PC-9 (cell line): ENCODE measurements at regions not wholly inside any gene's neighbourhood (a gene's known extent, or its start where the extent isn't known, plus 50 kb on each side); places are given as distances from the start of the nearest gene placed in this dataset.
"Not testable (repeated sequence)": the region's sequence is repeated elsewhere in the genome, so short reads cannot be mapped to it uniquely, and the experiment has no call there.

ENCODE experiments used
- BruUV-seq: library from RNA; stranded (reverse); fragments of 400-500 nt; replicated peaks from 2 replicates; lab custom pipeline; 2021; lab: Mats Ljungman, UMichigan
- CTCF ChIA-PET: fragments of 300-600 bp; sonication (Branson Sonifier 250); formaldehyde crosslinking; loops from one replicate; lab custom pipeline; 2022; ENCODE audit warnings: antibody characterized with exemption; lab: Charles Lee
- POLR2A ChIA-PET: fragments of 300-600 bp; sonication (Branson Sonifier 250); formaldehyde crosslinking; loops from one replicate; lab custom pipeline; 2022; ENCODE audit warnings: antibody characterized with exemption; ENCODE audit not compliant: unreplicated experiment; lab: Charles Lee
- DNase-seq, 2 experiments: peaks; one replicate each; pipeline versions ENCODE4 v3.0.0 to v3.0.0-alpha.2; 2015 to 2022; ENCODE audit warnings: mixed read lengths in 1 of 2
- H2AFZ ChIP-seq: fragments of 200-600 bp; sonication (generic); 2 replicates; pipeline ENCODE4 v1.8.1; 2017; ENCODE audit warnings: antibody characterized with exemption
- H3F3A ChIP-seq: fragments of 200-600 bp; sonication (generic); 2 replicates; pipeline ENCODE4 v1.8.1; 2017; ENCODE audit warnings: antibody characterized with exemption, mild to moderate bottlenecking, low read depth; ENCODE audit not compliant: insufficient read depth
- H3K27ac ChIP-seq: fragments of 200-600 bp; sonication (generic); 2 replicates; pipeline ENCODE4 v1.6.1; 2016; ENCODE audit warnings: mixed run types
- H3K27me3 ChIP-seq: fragments of 200-600 bp; sonication (generic); 2 replicates; pipeline ENCODE4 v1.6.1; 2016; ENCODE audit warnings: low read depth, mixed run types; ENCODE audit not compliant: insufficient read depth
- H3K36me3 ChIP-seq: fragments of 200-600 bp; sonication (generic); 2 replicates; pipeline ENCODE4 v1.6.1; 2016; ENCODE audit warnings: low read depth, mixed run types
- H3K4me1 ChIP-seq: fragments of 200-600 bp; sonication (generic); replicated peaks from 2 replicates; pipeline ENCODE4 v1.6.1; 2016; ENCODE audit warnings: mixed run types; ENCODE audit not compliant: insufficient read depth
- H3K4me2 ChIP-seq: fragments of 200-600 bp; sonication (generic); 2 replicates; pipeline ENCODE4 v1.6.1; 2017; ENCODE audit warnings: mixed run types
- H3K4me3 ChIP-seq: fragments of 200-600 bp; sonication (generic); 2 replicates; pipeline ENCODE4 v1.6.1; 2016; ENCODE audit warnings: mixed run types
- H3K79me2 ChIP-seq: fragments of 200-600 bp; sonication (generic); 2 replicates; pipeline ENCODE4 v1.6.1; 2017; ENCODE audit warnings: low read depth, mixed run types
- H3K9me2 ChIP-seq: fragments of 200-600 bp; sonication (generic); 2 replicates; pipeline ENCODE4 v1.8.1; 2017; ENCODE audit warnings: mild to moderate bottlenecking; ENCODE audit not compliant: insufficient read depth
- H3K9me3 ChIP-seq: fragments of 200-600 bp; sonication (generic); 2 replicates; pipeline ENCODE4 v1.8.1; 2016; ENCODE audit warnings: low read depth; ENCODE audit not compliant: insufficient read depth
- H4K20me1 ChIP-seq: fragments of 200-600 bp; sonication (generic); 2 replicates; pipeline ENCODE4 v1.8.1; 2017; ENCODE audit not compliant: insufficient read depth
- EZH2 ChIP-seq: fragments of 200-600 bp; sonication (generic); IDR thresholded peaks from 2 replicates; pipeline ENCODE4 v1.8.0; 2017; ENCODE audit warnings: antibody characterized with exemption, low read depth
- intact Hi-C: fragments of 100-400 bp; cut with micrococcal nuclease; formaldehyde crosslinking; loops from one replicate; pipeline ENCODE4 v1.10.0; 2022; ENCODE audit not compliant: unreplicated experiment
- TF ChIP-seq, protein P1 (sequence below): fragments of 200-600 bp; sonication (generic); conservative IDR thresholded peaks from 2 replicates; pipeline ENCODE4 v1.6.1; 2017; ENCODE audit warnings: mixed run types, antibody characterized with exemption, mild to moderate bottlenecking, moderate library complexity

GRCh38 chr3:197456261-197457091 lies 99.3 kb downstream of the BDH1 start:
- Histone ChIP-seq H3K36me3 (no peaks in the 10 kb centered on the region), H3K4me1 (peaks cover 26% of the 10 kb centered on the region), H3K4me3 (peak overlapping the region; percentile 71), H3F3A (peaks cover 31% of the 10 kb centered on the region), H3K4me2 (peak overlapping the region; percentile 94), H3K79me2 (no peaks in the 10 kb centered on the region), H3K27me3 (no peaks in the 10 kb centered on the region), H3K9me2 (no peaks in the 10 kb centered on the region), H3K9me3 (no peaks in the 10 kb centered on the region), H4K20me1 (no peaks in the 10 kb centered on the region), H3K27ac (peak overlapping the region; percentile 63), H2AFZ (peak overlapping the region; percentile 98)
- ChIA-PET POLR2A (no interaction called here), CTCF (interaction anchor here (0.6 kb wide), 1 partner anchor 981 kb away, joined by 17 read pairs; no protein-coding TSS in a partner anchor)
- TF ChIP-seq, protein P1, sequence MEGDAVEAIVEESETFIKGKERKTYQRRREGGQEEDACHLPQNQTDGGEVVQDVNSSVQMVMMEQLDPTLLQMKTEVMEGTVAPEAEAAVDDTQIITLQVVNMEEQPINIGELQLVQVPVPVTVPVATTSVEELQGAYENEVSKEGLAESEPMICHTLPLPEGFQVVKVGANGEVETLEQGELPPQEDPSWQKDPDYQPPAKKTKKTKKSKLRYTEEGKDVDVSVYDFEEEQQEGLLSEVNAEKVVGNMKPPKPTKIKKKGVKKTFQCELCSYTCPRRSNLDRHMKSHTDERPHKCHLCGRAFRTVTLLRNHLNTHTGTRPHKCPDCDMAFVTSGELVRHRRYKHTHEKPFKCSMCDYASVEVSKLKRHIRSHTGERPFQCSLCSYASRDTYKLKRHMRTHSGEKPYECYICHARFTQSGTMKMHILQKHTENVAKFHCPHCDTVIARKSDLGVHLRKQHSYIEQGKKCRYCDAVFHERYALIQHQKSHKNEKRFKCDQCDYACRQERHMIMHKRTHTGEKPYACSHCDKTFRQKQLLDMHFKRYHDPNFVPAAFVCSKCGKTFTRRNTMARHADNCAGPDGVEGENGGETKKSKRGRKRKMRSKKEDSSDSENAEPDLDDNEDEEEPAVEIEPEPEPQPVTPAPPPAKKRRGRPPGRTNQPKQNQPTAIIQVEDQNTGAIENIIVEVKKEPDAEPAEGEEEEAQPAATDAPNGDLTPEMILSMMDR: no peak
- TF ChIP-seq EZH2: no peak
- intact Hi-C loops: loop anchor here (1.0 kb wide), 6 partner anchors 34 to 179 kb away; partner anchors contain the start of gene DLG1
- no TSS peak for BruUV-seq
- peak; percentile 81 to 94 for DNase-seq

GRCh38 chr3:197454841-197455240 lies 100.9 kb downstream of the BDH1 start:
- not testable (repeated sequence) for H3K4me3 ChIP-seq, DNase-seq, BruUV-seq, H3K9me2 ChIP-seq, H2AFZ ChIP-seq, H3K79me2 ChIP-seq, H3K27ac ChIP-seq, H3K27me3 ChIP-seq, H3K4me2 ChIP-seq, H3K9me3 ChIP-seq, H4K20me1 ChIP-seq, H3K36me3 ChIP-seq
- intact Hi-C loops: loop anchor here (1.0 to 2.0 kb wide), 3 partner anchors 61 to 231 kb away; no protein-coding TSS in a partner anchor
- Histone ChIP-seq H3K4me1 (peaks cover 26% of the 10 kb centered on the region), H3F3A (peaks cover 25% of the 10 kb centered on the region; the same call in 1 of the 2 replicates)
- CTCF ChIA-PET: interaction anchor here (0.6 to 2.8 kb wide), 8 partner anchors 27 to 230 kb away, joined by 3 to 17 read pairs (median 7); no protein-coding TSS in a partner anchor
- POLR2A ChIA-PET: interaction anchor here (0.6 kb wide), 1 partner anchor 88 kb away, joined by 3 read pairs; no protein-coding TSS in a partner anchor

- Histone ChIP-seq H3K9me2 (no peaks in the 10 kb centered on the region), H3K36me3 (no peaks in the 10 kb centered on the region), H3K4me1 (peaks cover 26% of the 10 kb centered on the region), H3K79me2 (no peaks in the 10 kb centered on the region), H3K4me2 (no peak overlapping the region), H2AFZ (no peak overlapping the region), H3K27me3 (no peaks in the 10 kb centered on the region), H3K9me3 (no peaks in the 10 kb centered on the region), H3K4me3 (no peak overlapping the region), H3K27ac (no peak overlapping the region), H4K20me1 (no peaks in the 10 kb centered on the region), H3F3A (peaks cover 25% of the 10 kb centered on the region; the same call in 1 of the 2 replicates)
- BruUV-seq: no TSS peak
- TF ChIP-seq, protein P1: peak; percentile 76
- no peak for TF ChIP-seq EZH2
- CTCF ChIA-PET: interaction anchor here (0.6 to 2.8 kb wide), 15 partner anchors 32 to 230 kb away, joined by 3 to 17 read pairs (median 4); no protein-coding TSS in a partner anchor
- POLR2A ChIA-PET: interaction anchor here (0.6 kb wide), 3 partner anchors 81 to 98 kb away, joined by 3 to 6 read pairs (median 3); no protein-coding TSS in a partner anchor
- DNase-seq: peak; percentile 46 to 55
- intact Hi-C loops: loop anchor here (1.0 to 2.0 kb wide), 3 partner anchors 60 to 230 kb away; no protein-coding TSS in a partner anchor
These were observed 101.8 kb downstream of the BDH1 start for GRCh38 chr3:197454014-197454413.
